ENCODE measurements at regions not wholly inside any gene's neighbourhood (a gene's known extent, or its start where the extent isn't known, plus 50 kb on each side); places are given as distances from the start of the nearest gene placed in this dataset.

DNA sequence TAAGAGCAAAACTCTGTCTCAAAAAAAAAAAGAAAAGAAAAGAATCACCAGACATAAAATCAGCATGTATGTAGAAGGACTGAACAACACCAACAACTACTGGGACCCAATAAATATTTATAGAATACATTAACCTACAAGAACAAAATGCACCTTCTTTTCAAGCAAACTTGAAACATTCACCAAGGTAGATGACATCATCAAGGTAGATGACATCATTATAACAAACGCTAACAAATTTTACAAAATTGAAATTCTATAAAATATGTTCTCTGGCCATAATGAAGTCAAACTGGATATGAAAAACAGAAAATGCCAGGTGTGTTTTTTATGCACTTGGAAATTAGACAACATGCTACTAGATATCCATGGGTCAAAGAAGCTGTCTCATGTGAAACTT, 220.2 kb upstream of the SNX7 start:
- DNase-seq (ENCODE audit: extremely low read depth, insufficient read length) = no peak

DNA sequence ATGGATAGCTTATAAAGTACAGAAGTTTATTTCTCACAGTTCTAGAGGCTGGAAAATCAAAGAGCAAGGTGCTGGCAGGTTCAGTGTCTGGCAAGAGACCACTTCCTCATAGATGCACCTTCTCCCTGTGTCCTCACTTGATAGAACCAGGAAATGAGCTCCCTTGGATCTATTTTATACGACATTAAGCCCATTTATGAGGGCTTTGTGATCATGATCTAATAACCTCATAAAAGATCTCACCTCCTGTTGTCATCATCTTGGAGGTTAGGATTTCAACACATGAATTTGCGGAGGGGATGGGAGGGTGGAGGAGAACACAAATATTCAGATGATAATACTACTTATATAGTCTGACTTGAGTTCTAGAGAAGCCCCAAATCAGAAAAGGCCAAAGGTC, 222.1 kb upstream of the SNX7 start:
- no peak for TF ChIP-seq CTCF (IDR thresholded peaks at IDR 0.05; ENCODE audit: insufficient read depth, low read length, poor library complexity, severe bottlenecking)
- no peak for DNase-seq (ENCODE audit: extremely low read depth, insufficient read length)
- H3K4me3 ChIP-seq (replicated peaks; ENCODE audit: low read depth, low read length) = no peak overlapping the region
- H3K27me3 ChIP-seq (replicated peaks; ENCODE audit: control insufficient read depth, insufficient read depth, low read length) = no peaks in the 10 kb centered on the region
- no peaks in the 10 kb centered on the region for H3K36me3 ChIP-seq (ENCODE audit: control insufficient read depth, insufficient read depth, low read length)

More for the DNA sequence above, 220.2 kb upstream of the SNX7 start:
- TF ChIP-seq CTCF (IDR thresholded peaks at IDR 0.05; ENCODE audit: insufficient read depth, low read length, poor library complexity, severe bottlenecking) = no peak
- Histone ChIP-seq H3K4me3 (replicated peaks; ENCODE audit: low read depth, low read length) (no peak overlapping the region), H3K27me3 (replicated peaks; ENCODE audit: control insufficient read depth, insufficient read depth, low read length) (no peaks in the 10 kb centered on the region), H3K36me3 (ENCODE audit: control insufficient read depth, insufficient read depth, low read length) (no peaks in the 10 kb centered on the region)

DNA sequence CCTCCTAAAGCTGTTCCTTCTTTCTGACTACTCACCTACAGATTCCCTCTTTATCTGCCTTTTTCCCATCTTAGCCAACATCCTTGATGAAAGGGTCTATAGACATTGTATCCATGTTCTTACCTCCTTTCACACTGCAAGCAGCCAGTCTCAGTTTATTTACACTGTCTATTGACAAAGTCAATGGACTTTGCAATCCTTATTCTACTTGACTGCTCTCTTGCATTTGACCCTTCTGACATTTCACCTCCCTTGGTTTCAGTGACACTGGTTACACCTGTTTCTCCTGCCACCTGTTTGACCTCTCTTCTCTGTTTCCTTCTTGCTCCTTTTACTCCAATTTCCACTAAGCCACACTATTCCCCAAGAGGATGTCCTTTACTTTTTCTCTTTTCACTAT, 224.0 kb upstream of the SNX7 start:
- Histone ChIP-seq H3K36me3 (ENCODE audit: control insufficient read depth, insufficient read depth, low read length) (no peaks in the 10 kb centered on the region), H3K27me3 (replicated peaks; ENCODE audit: control insufficient read depth, insufficient read depth, low read length) (no peaks in the 10 kb centered on the region), H3K4me3 (replicated peaks; ENCODE audit: low read depth, low read length) (no peak overlapping the region)
- DNase-seq (ENCODE audit: extremely low read depth, insufficient read length) = no peak
- no peak for TF ChIP-seq CTCF (IDR thresholded peaks at IDR 0.05; ENCODE audit: insufficient read depth, low read length, poor library complexity, severe bottlenecking)

- no peaks in the 10 kb centered on the region for H3K27me3 ChIP-seq (replicated peaks; ENCODE audit: control insufficient read depth, insufficient read depth, low read length)
- no peaks in the 10 kb centered on the region for H3K36me3 ChIP-seq (ENCODE audit: control insufficient read depth, insufficient read depth, low read length)
- DNase-seq (ENCODE audit: extremely low read depth, insufficient read length) = no peak
- no peak overlapping the region for H3K4me3 ChIP-seq (replicated peaks; ENCODE audit: low read depth, low read length)
- TF ChIP-seq CTCF (IDR thresholded peaks at IDR 0.05; ENCODE audit: insufficient read depth, low read length, poor library complexity, severe bottlenecking) = no peak
These were observed 224.5 kb upstream of the SNX7 start for GRCh38 chr1:98437011-98437410.

GRCh38 chr1:98429965-98430443, 231.5 kb upstream of the SNX7 start:
- TF ChIP-seq CTCF (IDR thresholded peaks at IDR 0.05; ENCODE audit: insufficient read depth, low read length, poor library complexity, severe bottlenecking) = no peak
- no peak for DNase-seq (ENCODE audit: extremely low read depth, insufficient read length)
- no peaks in the 10 kb centered on the region for H3K27me3 ChIP-seq (replicated peaks; ENCODE audit: control insufficient read depth, insufficient read depth, low read length)
- no peak overlapping the region for H3K4me3 ChIP-seq (replicated peaks; ENCODE audit: low read depth, low read length)
- no peaks in the 10 kb centered on the region for H3K36me3 ChIP-seq (ENCODE audit: control insufficient read depth, insufficient read depth, low read length)

DNA sequence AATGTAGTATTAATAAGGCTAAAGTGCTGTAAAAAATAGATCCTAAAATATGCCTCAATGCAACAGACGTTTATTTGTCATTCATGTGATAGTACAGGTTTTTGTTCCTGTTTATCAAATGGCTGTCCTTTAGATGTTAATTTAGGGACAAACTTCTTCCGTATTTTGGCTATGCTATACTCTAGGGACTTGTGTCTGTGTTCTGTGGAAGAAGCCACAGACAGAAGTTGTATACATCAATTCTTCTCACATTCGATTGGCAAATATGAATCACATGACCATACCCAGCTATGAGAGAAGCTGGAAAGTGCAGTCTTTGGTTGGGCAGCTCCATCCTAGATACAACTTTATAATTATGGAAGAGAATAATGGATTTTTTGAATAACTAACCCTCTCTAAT, 232.7 kb upstream of the SNX7 start:
- no peak for DNase-seq (ENCODE audit: extremely low read depth, insufficient read length)

More for the DNA sequence above, 232.7 kb upstream of the SNX7 start:
- H3K4me3 ChIP-seq (replicated peaks; ENCODE audit: low read depth, low read length) = no peak overlapping the region
- H3K36me3 ChIP-seq (ENCODE audit: control insufficient read depth, insufficient read depth, low read length) = no peaks in the 10 kb centered on the region
- TF ChIP-seq CTCF (IDR thresholded peaks at IDR 0.05; ENCODE audit: insufficient read depth, low read length, poor library complexity, severe bottlenecking) = no peak
- H3K27me3 ChIP-seq (replicated peaks; ENCODE audit: control insufficient read depth, insufficient read depth, low read length) = no peaks in the 10 kb centered on the region
